ENCODE measurements at regions not wholly inside any gene's neighbourhood (a gene's known extent, or its start where the extent isn't known, plus 50 kb on each side); places are given as distances from the start of the nearest gene placed in this dataset.
"Not testable (repeated sequence)": the region's sequence is repeated elsewhere in the genome, so short reads cannot be mapped to it uniquely, and the experiment has no call there.

- DNase-seq (ENCODE audit: low read depth in 2 of 2), result no peak
Measured at GRCh38 chr5:166062094-166062493, 2229.4 kb upstream of the WWC1 start.

DNA sequence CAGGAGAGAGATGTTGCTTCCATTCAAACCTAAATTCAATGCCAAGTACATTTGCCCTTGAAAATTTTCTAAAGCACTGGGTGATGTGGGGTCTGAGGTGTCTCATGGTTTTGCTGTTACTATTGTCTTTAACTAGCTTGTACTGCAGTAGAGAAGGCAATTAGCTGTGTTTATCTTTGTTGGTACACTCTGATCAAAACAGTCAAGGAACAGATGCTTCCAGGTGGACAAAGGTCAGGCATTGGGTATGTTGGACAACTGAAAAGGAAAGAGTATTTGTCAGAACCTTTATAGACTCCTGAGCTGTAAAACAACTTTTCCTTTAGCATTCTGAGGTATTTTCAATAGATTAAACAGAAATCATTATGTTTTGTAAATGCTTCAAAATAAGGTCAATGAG lies 2228.7 kb upstream of the WWC1 start:
- DNase-seq (ENCODE audit: low read depth in 2 of 2), result no peak

- DNase-seq (ENCODE audit: low read depth in 2 of 2), result no peak
Measured at GRCh38 chr5:166063261-166063660, 2228.2 kb upstream of the WWC1 start.

DNA sequence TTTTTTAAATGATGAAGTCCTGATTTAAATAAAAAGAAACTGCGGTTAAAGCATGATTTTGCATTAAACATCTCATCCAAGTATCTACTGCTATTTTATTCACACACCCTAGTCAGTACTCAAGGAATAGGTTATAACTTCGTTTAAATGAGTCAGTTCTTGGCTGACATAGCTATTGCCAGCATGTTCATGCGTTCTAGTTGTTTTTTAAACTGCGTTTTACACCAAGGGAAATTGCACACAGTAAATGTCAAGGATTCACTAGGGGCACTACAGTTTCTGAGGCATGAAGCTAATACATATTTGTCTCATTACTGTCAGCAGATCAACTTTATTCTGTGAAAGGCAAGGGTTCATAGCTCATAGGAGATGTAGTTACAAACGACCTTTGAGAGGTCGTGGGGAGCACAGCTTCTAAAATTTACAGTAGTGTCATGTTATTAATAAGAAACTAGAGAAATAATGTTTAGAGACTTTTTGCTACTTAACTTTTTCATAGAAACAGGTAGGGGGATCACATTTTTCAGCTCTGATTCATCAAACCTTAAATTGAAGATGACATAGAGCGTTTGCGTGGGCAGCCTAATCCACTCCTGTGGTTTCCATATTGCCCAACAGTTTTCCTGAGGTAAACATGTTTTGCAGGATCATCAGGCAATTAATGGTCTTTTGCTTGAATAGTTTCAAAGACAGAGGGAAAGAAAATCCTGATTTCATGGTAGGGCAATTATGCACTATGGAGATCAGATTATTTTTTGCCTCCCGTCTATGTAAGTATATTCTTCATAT lies 2222.7 kb upstream of the WWC1 start:
- no peak for DNase-seq (ENCODE audit: low read depth in 2 of 2)

GRCh38 chr5:166073901-166074581 lies 2217.4 kb upstream of the WWC1 start:
- no peak for DNase-seq (ENCODE audit: low read depth in 2 of 2)

- no peak for DNase-seq (ENCODE audit: low read depth in 2 of 2)
Measured at GRCh38 chr5:166074582-166075481, 2216.6 kb upstream of the WWC1 start.

- DNase-seq (ENCODE audit: low read depth in 2 of 2), result no peak
Measured at GRCh38 chr5:166083183-166083959, 2208.1 kb upstream of the WWC1 start.

DNA sequence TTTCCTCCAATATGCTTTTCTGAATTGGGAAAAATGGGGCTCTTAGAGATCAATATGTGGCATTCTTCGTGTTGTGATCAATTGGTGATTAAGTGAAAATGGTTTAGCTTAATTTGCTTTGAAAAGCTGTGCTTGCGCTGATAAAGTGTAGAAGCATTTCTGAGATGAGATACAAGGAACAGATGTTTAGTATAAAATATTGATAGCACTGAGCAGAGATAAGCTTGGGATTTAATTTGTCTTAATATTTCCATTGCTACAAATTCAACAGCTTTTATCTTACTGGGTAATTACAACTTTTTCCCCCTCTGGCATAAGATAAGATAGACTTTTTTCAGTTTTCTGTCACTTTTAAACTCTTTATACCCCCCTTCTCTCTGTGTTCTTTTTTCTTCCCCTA lies 2204.9 kb upstream of the WWC1 start:
- DNase-seq (ENCODE audit: low read depth in 2 of 2), result no peak

GRCh38 chr5:166088389-166089039 lies 2202.9 kb upstream of the WWC1 start:
- DNase-seq (ENCODE audit: low read depth in 2 of 2), result no peak

- no peak for DNase-seq (ENCODE audit: low read depth in 2 of 2)
Measured at GRCh38 chr5:166091931-166092330, 2199.5 kb upstream of the WWC1 start.

DNA sequence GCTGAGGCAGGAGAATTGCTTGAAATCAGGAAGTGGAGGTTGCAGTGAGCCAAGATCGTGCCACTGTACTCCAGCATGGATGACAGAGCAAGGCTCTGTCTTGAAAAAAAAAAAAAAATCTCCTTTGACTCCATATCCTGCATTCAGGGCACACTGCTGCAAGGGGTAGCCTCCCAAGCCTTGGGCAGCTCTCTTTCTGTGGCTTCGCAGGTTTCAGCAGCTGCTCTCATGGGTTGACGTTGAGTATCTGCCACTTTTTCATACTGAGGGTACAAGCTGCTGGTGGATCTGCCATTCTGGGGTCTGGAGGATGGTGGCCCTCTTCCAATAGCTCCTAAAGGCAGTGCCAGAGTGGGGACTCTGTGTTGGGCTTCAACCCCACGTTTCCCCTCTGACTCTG lies 2198.1 kb upstream of the WWC1 start:
- DNase-seq (ENCODE audit: low read depth in 2 of 2), result no peak

DNA sequence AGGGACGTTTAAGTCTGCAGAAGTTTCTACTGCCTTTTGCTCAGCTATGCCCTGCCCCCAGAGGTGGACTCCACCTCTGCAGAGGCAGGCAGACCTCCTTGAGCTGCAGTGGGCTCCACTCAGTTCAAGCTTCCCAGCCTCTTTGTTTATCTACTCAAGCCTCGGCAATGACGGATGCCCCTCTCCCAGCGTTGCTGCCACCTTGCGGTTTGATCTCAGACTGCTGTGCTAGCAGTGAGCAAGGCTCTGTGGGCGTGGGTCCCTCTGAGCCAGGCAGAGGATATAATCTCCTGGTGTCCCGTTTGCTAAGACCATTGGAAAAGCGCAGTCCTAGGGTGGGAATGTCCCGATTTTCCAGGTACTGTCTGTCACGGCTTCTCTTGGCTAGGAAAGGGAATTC lies 2188.5 kb upstream of the WWC1 start:
- DNase-seq (ENCODE audit: low read depth in 2 of 2), result no peak

DNA sequence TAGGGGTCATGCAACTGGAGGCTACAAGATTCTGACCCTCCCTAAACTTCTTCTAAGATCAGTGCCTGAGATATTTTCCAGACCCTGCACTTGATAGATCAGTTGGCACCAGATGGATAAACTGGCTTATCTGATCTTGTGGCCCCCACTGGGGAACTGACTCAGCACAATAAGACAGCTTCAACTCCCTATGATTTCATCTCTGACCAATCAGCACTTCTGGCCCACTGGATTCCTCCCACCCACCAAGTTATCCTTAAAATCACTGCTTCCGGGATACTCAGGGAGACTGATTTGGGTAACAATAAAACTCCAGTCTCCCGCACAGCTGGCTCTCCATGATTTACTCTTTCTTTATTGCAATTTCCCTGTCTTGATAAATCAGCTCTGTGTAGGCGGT lies 2180.4 kb upstream of the WWC1 start:
- no peak for DNase-seq (ENCODE audit: low read depth in 2 of 2)

DNA sequence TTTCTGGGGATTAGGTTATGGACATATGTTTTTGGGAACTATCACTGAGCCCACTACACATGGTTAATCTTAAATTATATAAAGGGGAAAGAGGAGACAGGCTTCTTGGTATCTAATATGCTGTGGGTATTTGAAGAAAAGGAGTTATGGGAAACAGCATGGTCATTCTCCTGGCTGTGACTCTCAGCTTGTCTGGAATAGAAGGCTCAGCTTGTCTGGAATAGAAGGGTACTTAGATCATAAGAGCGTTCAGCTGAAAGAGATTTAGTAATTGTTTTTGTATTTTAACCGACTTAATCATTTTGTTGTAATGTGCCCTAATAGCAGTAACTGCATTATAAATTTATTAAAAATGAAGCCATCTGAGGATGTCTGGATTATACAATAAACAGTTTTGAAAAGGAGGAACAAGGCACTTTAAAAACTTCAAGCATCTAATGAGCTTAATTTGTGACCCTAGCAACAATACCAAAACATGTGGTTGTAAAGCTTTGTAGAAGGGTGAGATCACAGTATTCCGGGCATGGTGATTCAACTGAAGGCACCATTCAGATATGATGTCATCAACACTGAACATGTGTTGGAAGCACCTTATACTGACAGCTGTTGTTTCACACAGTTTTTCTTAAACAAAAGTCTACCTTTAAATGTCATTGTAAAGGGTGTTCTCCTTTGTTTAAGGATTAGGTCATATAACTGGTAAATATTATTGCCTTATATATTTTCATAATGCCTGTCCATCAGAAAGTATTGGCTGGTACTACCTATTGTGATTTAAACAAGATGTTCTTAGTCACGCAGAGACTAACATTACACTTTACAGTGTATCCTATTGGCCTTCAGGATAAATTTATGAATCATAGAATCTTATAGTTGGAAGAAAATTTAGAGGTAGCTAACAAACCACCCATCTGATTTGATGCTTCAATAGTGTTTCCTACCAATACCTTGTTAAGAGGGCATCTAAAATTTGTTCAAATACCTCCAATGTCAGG lies 2174.1 kb upstream of the WWC1 start:
- DNase-seq (ENCODE audit: low read depth in 2 of 2), result no peak

- no peak for DNase-seq (ENCODE audit: low read depth in 2 of 2)
Measured at GRCh38 chr5:166119506-166119905, 2171.9 kb upstream of the WWC1 start.

DNA sequence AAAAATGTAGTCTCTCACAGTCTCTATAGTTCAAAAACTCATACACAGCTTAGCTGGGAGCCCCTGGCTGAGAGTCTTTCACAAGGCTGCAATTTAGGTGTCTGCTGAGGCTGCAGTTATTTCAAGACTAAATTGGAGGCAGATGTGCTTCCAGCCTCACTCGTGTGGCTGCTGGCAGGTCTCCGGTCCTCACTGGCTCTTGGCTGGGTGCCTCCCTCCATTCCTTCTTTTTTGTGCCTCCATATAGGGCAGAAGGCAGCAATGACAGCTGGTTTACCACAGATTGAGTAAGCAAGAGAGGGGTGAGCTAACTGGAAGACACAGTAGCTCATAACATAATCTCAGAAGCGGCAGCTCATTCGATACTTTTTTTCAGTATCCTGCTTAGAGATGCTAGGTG lies 2167.7 kb upstream of the WWC1 start:
- no peak for DNase-seq (ENCODE audit: low read depth in 2 of 2)

- no peak for DNase-seq (ENCODE audit: low read depth in 2 of 2)
Measured at GRCh38 chr5:166127766-166128570, 2163.5 kb upstream of the WWC1 start.

GRCh38 chr5:166145107-166145506 lies 2146.3 kb upstream of the WWC1 start:
- not testable (repeated sequence) for DNase-seq (ENCODE audit: low read depth in 2 of 2)

- no peak for DNase-seq (ENCODE audit: low read depth in 2 of 2)
Measured at GRCh38 chr5:166163996-166164610, 2127.3 kb upstream of the WWC1 start.

Measured in activated CD4-positive, alpha-beta T cell treated with anti-CD3 and anti-CD28 coated beads for 24 hours (primary cell).